Spleen (tissue), 11 donors: ENCODE measurements at regions not wholly inside any gene's neighbourhood (a gene's known extent, or its start where the extent isn't known, plus 50 kb on each side); places are given as distances from the start of the nearest gene placed in this dataset.

Experiments
- DNase-seq: peaks from one replicate; pipeline ENCODE4 v3.0.0-alpha.2; 2020
- H3K27ac ChIP-seq, 8 donors: fragments of 200-600 bp; sonication (generic) in 7 of 8; 1 replicate in 4 of 8; 2 replicates in 4 of 8; pipeline versions ENCODE4 v1.5.0 to v1.8.0; 2016 to 2021; ENCODE audit warnings: inconsistent platforms in 4 of 8, mild to moderate bottlenecking in 4 of 8, moderate library complexity in 1 of 8
- H3K27me3 ChIP-seq, 7 donors: fragments of 200-600 bp; sonication (generic) in 6 of 7; replicated peaks in 1 of 7; 1 replicate in 4 of 7; 2 replicates in 3 of 7; pipeline versions ENCODE4 v1.5.0 to v1.8.0; 2016 to 2021; ENCODE audit warnings: inconsistent platforms in 3 of 7, mild to moderate bottlenecking in 1 of 7
- H3K36me3 ChIP-seq, 6 donors: fragments of 200-600 bp; sonication (generic) in 5 of 6; 1 replicate in 4 of 6; 2 replicates in 2 of 6; pipeline versions ENCODE4 v1.5.0 to v1.8.0; 2016 to 2021; ENCODE audit warnings: inconsistent platforms in 2 of 6
- H3K4me1 ChIP-seq, 6 donors: fragments of 200-600 bp; sonication (generic) in 5 of 6; 1 replicate in 3 of 6; 2 replicates in 3 of 6; pipeline versions ENCODE4 v1.5.0 to v1.8.0; 2016 to 2021; ENCODE audit warnings: inconsistent platforms in 3 of 6
- H3K4me3 ChIP-seq, 8 donors: fragments of 200-600 bp; sonication (generic) in 7 of 8; 1 replicate in 4 of 8; 2 replicates in 4 of 8; pipeline versions ENCODE4 v1.5.0 to v1.8.0; 2016 to 2021; ENCODE audit warnings: inconsistent platforms in 4 of 8, mild to moderate bottlenecking in 4 of 8, moderate library complexity in 2 of 8
- H3K9me3 ChIP-seq, 8 donors: fragments of 200-600 bp; sonication (generic) in 7 of 8; 1 replicate in 4 of 8; 2 replicates in 4 of 8; pipeline versions ENCODE4 v1.5.0 to v1.8.0; 2016 to 2021; ENCODE audit warnings: inconsistent platforms in 4 of 8
- POLR2A ChIP-seq, 3 donors: fragments of 450-650 bp; IDR thresholded peaks; one replicate each; pipeline ENCODE4 v1.5.1; 2017; ENCODE audit warnings: antibody characterized with exemption in 3 of 3, mild to moderate bottlenecking in 1 of 3
- POLR2AphosphoS5 ChIP-seq, 3 donors: sonication (generic); formaldehyde crosslinking; IDR thresholded peaks; one replicate each; pipeline ENCODE4 v1.5.1; 2017; ENCODE audit warnings: antibody characterized with exemption in 3 of 3
- WGBS, 5 donors: extraction: QIAGEN DNeasy Blood & Tissue Kit in 3 of 5; methylation state at CpG; one replicate each; pipeline versions ENCODE4 v1.1.5 to v1.1.7; 2013 to 2018; 5-methylcytosine and 5-hydroxymethylcytosine counted together
- intact Hi-C: fragments of 100-400 bp; cut with DNase I; formaldehyde crosslinking; loops from one replicate; pipeline ENCODE4 v1.15.0; 2023; ENCODE audit warnings: low total_unique reads
- TF ChIP-seq, protein P1 (sequence below), 11 experiments: fragments of 200-600 bp in 7 of 11; fragments of 450-650 bp in 4 of 11; sonication (generic) in 4 of 11; IDR thresholded peaks in 8 of 11; conservative IDR thresholded peaks in 3 of 11; 1 replicate in 7 of 11; 2 replicates in 4 of 11; pipeline versions ENCODE4 v1.4.0 to v1.8.0; 2016 to 2021; ENCODE audit warnings: antibody characterized with exemption in 11 of 11, inconsistent platforms in 4 of 11, mild to moderate bottlenecking in 1 of 11
- donor health status: healthy with polysubstance abuse.
- donor health status: DM: no; HTN: no; CAD: no; lungs with moderate emphysema.
- donor health status: DM: no; HTN: no; CAD: no.
- donor health status: Bipolar disorder and iron deficiency.
- donor health status: healthy.
- donor health status: DM: no; HTN: no; CAD: no.
- donor health status: DM: yes; HTN: yes; CAD: no.

DNA sequence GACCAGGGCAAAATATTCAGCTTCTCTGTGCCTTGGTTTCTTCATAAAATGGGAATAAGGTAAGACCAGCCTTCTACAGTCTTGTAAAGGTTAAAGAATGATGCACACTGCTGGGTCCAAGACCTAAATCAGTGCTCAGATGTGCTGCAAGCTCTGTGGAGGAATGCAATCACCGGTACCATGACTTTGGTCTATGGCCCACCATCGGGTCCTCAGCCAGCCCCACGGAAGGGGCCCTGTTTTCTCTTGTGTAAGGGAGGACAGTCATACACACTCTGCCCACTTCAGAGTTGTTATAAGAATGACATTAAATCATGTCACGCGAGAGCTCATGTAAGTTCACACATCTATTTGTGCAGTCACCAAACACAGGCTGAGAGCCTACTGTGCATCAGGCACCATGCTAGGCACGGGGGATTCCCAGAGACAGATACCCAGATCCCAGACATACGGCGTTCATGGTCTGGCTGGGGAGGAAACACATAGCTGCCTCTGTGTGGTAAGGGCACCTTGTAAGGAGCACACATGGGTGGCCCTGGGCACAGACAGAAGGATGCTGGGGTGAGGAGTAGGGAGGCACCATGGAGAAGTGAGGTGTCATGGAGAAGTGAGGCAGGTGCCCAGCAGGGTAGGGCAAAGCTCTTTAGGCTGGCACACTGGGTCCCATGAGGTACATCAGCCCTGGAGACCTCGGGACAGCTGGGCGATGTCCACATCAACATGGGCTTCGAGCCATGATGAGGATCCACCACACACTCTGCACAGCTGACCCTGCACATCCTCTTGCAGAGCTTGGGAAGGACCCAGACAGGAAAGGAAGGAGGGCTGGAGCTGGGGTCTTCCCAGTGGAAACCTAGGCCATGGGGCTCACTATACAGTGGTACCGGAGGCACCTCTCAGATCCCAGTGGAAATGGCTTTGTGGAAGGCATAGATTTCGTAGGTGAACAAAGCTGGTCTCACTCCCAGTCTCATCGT lies 190.4 kb upstream of the DIO3 start:
- Histone ChIP-seq H3K27ac (no peak overlapping the region), H3K27me3 (peaks cover 0 to 26% (median 0%) of the 10 kb centered on the region in 7 donors), H3K36me3 (no peaks in the 10 kb centered on the region), H3K4me1 (peaks cover 0 to 2% (median 0%) of the 10 kb centered on the region in 6 donors), H3K9me3 (no peaks in the 10 kb centered on the region), H3K4me3 (no peak overlapping the region)
- TF ChIP-seq, protein P1, sequence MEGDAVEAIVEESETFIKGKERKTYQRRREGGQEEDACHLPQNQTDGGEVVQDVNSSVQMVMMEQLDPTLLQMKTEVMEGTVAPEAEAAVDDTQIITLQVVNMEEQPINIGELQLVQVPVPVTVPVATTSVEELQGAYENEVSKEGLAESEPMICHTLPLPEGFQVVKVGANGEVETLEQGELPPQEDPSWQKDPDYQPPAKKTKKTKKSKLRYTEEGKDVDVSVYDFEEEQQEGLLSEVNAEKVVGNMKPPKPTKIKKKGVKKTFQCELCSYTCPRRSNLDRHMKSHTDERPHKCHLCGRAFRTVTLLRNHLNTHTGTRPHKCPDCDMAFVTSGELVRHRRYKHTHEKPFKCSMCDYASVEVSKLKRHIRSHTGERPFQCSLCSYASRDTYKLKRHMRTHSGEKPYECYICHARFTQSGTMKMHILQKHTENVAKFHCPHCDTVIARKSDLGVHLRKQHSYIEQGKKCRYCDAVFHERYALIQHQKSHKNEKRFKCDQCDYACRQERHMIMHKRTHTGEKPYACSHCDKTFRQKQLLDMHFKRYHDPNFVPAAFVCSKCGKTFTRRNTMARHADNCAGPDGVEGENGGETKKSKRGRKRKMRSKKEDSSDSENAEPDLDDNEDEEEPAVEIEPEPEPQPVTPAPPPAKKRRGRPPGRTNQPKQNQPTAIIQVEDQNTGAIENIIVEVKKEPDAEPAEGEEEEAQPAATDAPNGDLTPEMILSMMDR (IDR thresholded peaks at IDR 0.05 in 8 of 11, conservative IDR thresholded peaks at IDR 0.05 in 3 of 11): no peak
- TF ChIP-seq POLR2A (IDR thresholded peaks at IDR 0.05) (no peak), POLR2AphosphoS5 (IDR thresholded peaks at IDR 0.05) (no peak)
- intact Hi-C loops: no loop called here
- peak; percentile 47 for DNase-seq
- WGBS, 5 donors: 83 to 92% (median 89%) methylated on average over 14 of the region's 14 CpGs

DNA sequence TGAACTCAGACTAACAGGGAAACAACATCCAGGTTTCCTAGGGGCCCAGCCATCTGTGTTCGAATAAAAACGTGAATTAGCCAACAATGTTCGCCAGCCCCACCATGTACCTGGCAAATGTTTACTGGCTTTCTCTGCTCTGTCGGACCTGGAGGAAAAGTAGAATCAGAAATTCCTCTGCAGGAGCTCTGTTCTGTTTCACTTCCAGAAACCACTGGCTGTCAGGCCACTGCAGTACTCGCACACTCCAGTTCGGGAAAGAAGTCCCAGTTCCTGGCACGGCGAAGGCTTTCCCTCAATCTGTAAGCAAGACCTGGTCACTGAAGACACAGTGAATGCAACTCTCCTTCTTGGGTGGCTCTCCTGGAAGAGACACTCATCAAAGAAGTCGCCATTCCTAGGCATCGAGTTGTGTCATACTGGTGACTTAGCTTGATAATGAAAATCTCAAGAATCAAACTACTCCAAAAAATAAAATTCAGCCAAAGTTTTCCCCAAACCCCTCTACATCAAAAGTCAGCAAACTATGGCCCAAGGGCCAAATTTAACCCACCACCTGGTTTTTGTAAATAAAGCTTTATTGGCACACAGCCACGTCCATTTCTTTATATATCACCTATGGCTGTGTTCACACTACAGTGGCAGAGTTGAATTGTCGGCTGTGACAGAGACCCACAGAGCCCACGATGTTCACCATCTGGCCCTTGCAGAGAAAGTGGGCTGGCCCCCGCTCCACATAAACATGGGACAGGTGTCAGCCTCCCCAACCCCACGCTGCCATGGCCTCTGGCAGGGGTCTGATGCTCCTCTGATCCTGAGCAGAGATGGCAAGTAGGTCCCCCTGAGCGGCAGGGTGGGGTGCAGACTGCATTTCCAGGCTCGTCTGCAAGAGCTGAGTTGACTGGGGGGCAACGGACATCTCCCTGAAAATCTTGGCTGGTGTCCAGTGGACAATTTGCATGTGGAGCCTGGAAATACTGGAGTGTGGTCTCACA lies 189.2 kb upstream of the DIO3 start:
- no peak for TF ChIP-seq POLR2A (IDR thresholded peaks at IDR 0.05)
- TF ChIP-seq POLR2AphosphoS5 (IDR thresholded peaks at IDR 0.05): no peak
- TF ChIP-seq, protein P1 (IDR thresholded peaks at IDR 0.05 in 8 of 11, conservative IDR thresholded peaks at IDR 0.05 in 3 of 11): no peak
- intact Hi-C loops: no loop called here
- DNase-seq: peak; percentile 66
- H3K4me1 ChIP-seq: no peaks in the 10 kb centered on the region
- H3K9me3 ChIP-seq: no peaks in the 10 kb centered on the region
- H3K27me3 ChIP-seq: peaks cover 0 to 26% (median 0%) of the 10 kb centered on the region in 7 donors
- H3K4me3 ChIP-seq: no peak overlapping the region
- H3K27ac ChIP-seq: no peak overlapping the region
- 77 to 88% (median 86%) methylated on average over 17 to 18 of the region's 18 CpGs for WGBS, 5 donors
- H3K36me3 ChIP-seq: no peaks in the 10 kb centered on the region

DNA sequence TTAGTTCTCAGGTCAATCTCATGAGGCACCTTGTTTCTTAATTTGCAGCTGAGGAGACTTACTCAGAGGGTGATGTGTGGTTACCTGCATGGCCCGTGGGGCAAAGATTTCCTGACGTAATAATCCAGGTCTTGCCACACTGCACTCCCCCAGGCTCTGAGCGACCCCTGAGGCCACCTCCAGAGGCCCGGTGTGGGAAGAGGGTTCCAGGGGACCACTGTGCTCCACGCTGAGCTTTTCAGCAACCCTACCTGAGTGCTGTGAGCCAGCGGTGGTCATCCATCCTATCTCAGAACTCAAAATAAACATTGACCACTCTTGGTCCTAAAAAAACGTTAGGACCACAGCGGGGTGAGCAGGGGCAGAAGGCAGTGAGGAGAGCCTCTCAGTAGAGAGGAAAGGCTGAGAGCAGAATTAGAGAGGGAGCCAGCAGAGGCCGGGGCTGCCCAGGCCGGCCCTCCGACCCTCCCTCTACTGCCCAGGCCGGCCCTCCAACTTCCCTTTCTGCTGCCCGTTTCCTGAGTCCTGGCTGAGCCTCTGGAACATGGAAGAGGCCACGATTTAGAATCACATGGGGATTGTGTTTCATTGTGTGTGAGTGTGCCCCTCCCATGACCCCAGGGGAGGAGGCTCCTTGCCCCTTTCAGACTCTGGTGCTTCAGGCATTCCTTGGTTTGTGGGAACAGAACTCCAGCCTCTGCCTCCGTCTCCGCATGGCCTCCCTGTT lies 188.2 kb upstream of the DIO3 start:
- no peaks in the 10 kb centered on the region for H3K4me1 ChIP-seq
- intact Hi-C loops: no loop called here
- no peak for DNase-seq
- H3K27ac ChIP-seq: no peak overlapping the region
- H3K27me3 ChIP-seq: peaks cover 0 to 21% (median 0%) of the 10 kb centered on the region in 7 donors
- no peaks in the 10 kb centered on the region for H3K36me3 ChIP-seq
- 68 to 76% (median 73%) methylated on average over 13 to 16 of the region's 16 CpGs for WGBS, 5 donors
- TF ChIP-seq POLR2A (IDR thresholded peaks at IDR 0.05): no peak
- TF ChIP-seq, protein P1 (IDR thresholded peaks at IDR 0.05 in 8 of 11, conservative IDR thresholded peaks at IDR 0.05 in 3 of 11): no peak
- TF ChIP-seq POLR2AphosphoS5 (IDR thresholded peaks at IDR 0.05): no peak
- H3K4me3 ChIP-seq: no peak overlapping the region
- no peaks in the 10 kb centered on the region for H3K9me3 ChIP-seq
